ENCODE measurements at regions not wholly inside any gene's neighbourhood (a gene's known extent, or its start where the extent isn't known, plus 50 kb on each side); places are given as distances from the start of the nearest gene placed in this dataset.

- TF ChIP-seq, protein P1, sequence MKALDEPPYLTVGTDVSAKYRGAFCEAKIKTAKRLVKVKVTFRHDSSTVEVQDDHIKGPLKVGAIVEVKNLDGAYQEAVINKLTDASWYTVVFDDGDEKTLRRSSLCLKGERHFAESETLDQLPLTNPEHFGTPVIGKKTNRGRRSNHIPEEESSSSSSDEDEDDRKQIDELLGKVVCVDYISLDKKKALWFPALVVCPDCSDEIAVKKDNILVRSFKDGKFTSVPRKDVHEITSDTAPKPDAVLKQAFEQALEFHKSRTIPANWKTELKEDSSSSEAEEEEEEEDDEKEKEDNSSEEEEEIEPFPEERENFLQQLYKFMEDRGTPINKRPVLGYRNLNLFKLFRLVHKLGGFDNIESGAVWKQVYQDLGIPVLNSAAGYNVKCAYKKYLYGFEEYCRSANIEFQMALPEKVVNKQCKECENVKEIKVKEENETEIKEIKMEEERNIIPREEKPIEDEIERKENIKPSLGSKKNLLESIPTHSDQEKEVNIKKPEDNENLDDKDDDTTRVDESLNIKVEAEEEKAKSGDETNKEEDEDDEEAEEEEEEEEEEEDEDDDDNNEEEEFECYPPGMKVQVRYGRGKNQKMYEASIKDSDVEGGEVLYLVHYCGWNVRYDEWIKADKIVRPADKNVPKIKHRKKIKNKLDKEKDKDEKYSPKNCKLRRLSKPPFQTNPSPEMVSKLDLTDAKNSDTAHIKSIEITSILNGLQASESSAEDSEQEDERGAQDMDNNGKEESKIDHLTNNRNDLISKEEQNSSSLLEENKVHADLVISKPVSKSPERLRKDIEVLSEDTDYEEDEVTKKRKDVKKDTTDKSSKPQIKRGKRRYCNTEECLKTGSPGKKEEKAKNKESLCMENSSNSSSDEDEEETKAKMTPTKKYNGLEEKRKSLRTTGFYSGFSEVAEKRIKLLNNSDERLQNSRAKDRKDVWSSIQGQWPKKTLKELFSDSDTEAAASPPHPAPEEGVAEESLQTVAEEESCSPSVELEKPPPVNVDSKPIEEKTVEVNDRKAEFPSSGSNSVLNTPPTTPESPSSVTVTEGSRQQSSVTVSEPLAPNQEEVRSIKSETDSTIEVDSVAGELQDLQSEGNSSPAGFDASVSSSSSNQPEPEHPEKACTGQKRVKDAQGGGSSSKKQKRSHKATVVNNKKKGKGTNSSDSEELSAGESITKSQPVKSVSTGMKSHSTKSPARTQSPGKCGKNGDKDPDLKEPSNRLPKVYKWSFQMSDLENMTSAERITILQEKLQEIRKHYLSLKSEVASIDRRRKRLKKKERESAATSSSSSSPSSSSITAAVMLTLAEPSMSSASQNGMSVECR (CRISPR knock-in tag; IDR thresholded peaks at IDR 0.05; ENCODE audit: borderline replicate concordance): no peak
- no peak for TF ChIP-seq SP1 (CRISPR knock-in tag; conservative IDR thresholded peaks at IDR 0.05)
- no peak for TF ChIP-seq ZNF671 (CRISPR knock-in tag; IDR thresholded peaks at IDR 0.05)
- TF ChIP-seq AR (CRISPR knock-in tag; IDR thresholded peaks at IDR 0.05): no peak
- TF ChIP-seq ZNF263 (CRISPR knock-in tag; IDR thresholded peaks at IDR 0.05; ENCODE audit: low read depth): no peak
- no peak for TF ChIP-seq ZNF425 (CRISPR knock-in tag; conservative IDR thresholded peaks at IDR 0.05)
Observed at GRCh38 chr5:175201393-175201792, 242.6 kb downstream of the DRD1 start (continued).

- ATAC-seq (peak; percentile 84), DNase-seq (ENCODE audit: low spot score) (peak; percentile 23)
- POLR2A ChIA-PET: interaction anchor here (0.7 kb wide), 1 partner anchor 22 kb away, joined by 4 read pairs; no protein-coding TSS in a partner anchor
- CTCF ChIA-PET: interaction anchor here (0.6 to 0.7 kb wide), 3 partner anchors 22 to 269 kb away, joined by 3 to 4 read pairs (median 3); no protein-coding TSS in a partner anchor
- peaks cover 6% of the 10 kb centered on the region for H3K36me3 Mint-ChIP-seq
- H3K27ac Mint-ChIP-seq: no peak overlapping the region
- peak overlapping the region; percentile 45 for H3K4me3 Mint-ChIP-seq
- H3K9me3 Mint-ChIP-seq: peaks cover 14% of the 10 kb centered on the region
- no peaks in the 10 kb centered on the region for H3K27me3 Mint-ChIP-seq (ENCODE audit: low read depth)
- peak; percentile 76 for TF ChIP-seq GABPB1 (CRISPR knock-in tag; IDR thresholded peaks at IDR 0.05)
- TF ChIP-seq, protein P2, sequence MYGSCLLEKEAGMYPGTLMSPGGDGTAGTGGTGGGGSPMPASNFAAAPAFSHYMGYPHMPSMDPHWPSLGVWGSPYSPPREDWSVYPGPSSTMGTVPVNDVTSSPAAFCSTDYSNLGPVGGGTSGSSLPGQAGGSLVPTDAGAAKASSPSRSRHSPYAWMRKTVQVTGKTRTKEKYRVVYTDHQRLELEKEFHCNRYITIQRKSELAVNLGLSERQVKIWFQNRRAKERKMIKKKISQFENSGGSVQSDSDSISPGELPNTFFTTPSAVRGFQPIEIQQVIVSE (CRISPR knock-in tag; IDR thresholded peaks at IDR 0.05; ENCODE audit: borderline replicate concordance): no peak
- peaks cover 19% of the 10 kb centered on the region for H3K4me1 Mint-ChIP-seq
Observed at GRCh38 chr5:175195698-175196656, 248.0 kb downstream of the DRD1 start.

DNA sequence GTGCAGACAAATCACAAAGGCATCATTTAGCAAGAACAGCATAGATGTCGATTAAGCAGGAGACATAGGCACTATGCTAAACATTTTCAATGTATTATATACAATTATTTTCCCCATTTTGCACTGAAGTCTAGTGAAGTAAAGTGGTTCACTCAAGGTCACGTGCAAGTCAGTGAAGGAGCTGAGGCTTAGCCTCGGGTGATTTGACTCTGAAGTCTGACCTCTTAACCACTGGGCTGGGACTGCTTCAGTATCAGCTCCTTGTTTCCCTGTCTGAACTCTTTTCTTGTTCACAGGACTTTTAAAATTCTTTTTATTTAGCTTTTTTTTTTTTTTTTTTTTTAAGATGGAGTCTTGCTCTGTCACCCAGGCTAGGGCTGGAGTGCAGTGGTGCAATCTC, 262.7 kb downstream of the DRD1 start:
- H3K4me1 Mint-ChIP-seq: 0 out of 2 replicates have a peak, but pooled peaks cover 2% of the 10 kb centered on the region
- H3K36me3 Mint-ChIP-seq: no peaks in the 10 kb centered on the region
- DNase-seq (ENCODE audit: low spot score) (no peak), ATAC-seq (no peak)
- POLR2A ChIA-PET: no interaction called here
- peaks cover 3% of the 10 kb centered on the region; the same call in 1 of the 2 replicates for H3K9me3 Mint-ChIP-seq
- no peaks in the 10 kb centered on the region for H3K27me3 Mint-ChIP-seq (ENCODE audit: low read depth)
- no peak overlapping the region for H3K27ac Mint-ChIP-seq
- CTCF ChIA-PET: interaction anchor here (0.6 kb wide), 1 partner anchor 278 kb away, joined by 3 read pairs; no protein-coding TSS in a partner anchor
- H3K4me3 Mint-ChIP-seq: no peak overlapping the region
- no peak for TF ChIP-seq NFYB (CRISPR knock-in tag; conservative IDR thresholded peaks at IDR 0.05; ENCODE audit: low read depth)
- TF ChIP-seq, protein P3, sequence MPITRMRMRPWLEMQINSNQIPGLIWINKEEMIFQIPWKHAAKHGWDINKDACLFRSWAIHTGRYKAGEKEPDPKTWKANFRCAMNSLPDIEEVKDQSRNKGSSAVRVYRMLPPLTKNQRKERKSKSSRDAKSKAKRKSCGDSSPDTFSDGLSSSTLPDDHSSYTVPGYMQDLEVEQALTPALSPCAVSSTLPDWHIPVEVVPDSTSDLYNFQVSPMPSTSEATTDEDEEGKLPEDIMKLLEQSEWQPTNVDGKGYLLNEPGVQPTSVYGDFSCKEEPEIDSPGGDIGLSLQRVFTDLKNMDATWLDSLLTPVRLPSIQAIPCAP (CRISPR knock-in tag; IDR thresholded peaks at IDR 0.05): no peak
- no peak for TF ChIP-seq ESRRA (CRISPR knock-in tag; IDR thresholded peaks at IDR 0.05; ENCODE audit: borderline replicate concordance)
- no peak for TF ChIP-seq IRF2 (CRISPR knock-in tag; IDR thresholded peaks at IDR 0.05; ENCODE audit: borderline replicate concordance, low read depth)
- TF ChIP-seq, protein P4, sequence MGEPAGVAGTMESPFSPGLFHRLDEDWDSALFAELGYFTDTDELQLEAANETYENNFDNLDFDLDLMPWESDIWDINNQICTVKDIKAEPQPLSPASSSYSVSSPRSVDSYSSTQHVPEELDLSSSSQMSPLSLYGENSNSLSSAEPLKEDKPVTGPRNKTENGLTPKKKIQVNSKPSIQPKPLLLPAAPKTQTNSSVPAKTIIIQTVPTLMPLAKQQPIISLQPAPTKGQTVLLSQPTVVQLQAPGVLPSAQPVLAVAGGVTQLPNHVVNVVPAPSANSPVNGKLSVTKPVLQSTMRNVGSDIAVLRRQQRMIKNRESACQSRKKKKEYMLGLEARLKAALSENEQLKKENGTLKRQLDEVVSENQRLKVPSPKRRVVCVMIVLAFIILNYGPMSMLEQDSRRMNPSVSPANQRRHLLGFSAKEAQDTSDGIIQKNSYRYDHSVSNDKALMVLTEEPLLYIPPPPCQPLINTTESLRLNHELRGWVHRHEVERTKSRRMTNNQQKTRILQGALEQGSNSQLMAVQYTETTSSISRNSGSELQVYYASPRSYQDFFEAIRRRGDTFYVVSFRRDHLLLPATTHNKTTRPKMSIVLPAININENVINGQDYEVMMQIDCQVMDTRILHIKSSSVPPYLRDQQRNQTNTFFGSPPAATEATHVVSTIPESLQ (CRISPR knock-in tag; IDR thresholded peaks at IDR 0.05): no peak
- TF ChIP-seq, protein P5, sequence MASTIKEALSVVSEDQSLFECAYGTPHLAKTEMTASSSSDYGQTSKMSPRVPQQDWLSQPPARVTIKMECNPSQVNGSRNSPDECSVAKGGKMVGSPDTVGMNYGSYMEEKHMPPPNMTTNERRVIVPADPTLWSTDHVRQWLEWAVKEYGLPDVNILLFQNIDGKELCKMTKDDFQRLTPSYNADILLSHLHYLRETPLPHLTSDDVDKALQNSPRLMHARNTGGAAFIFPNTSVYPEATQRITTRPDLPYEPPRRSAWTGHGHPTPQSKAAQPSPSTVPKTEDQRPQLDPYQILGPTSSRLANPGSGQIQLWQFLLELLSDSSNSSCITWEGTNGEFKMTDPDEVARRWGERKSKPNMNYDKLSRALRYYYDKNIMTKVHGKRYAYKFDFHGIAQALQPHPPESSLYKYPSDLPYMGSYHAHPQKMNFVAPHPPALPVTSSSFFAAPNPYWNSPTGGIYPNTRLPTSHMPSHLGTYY (CRISPR knock-in tag; IDR thresholded peaks at IDR 0.05): no peak
- no peak for TF ChIP-seq ZNF121 (CRISPR knock-in tag; IDR thresholded peaks at IDR 0.05)
- TF ChIP-seq ZNF263 (CRISPR knock-in tag; IDR thresholded peaks at IDR 0.05; ENCODE audit: low read depth): no peak

Measured in WTC11 (cell line).